ENCODE measurements at regions not wholly inside any gene's neighbourhood (a gene's known extent, or its start where the extent isn't known, plus 50 kb on each side); places are given as distances from the start of the nearest gene placed in this dataset.
"Not testable (repeated sequence)": the region's sequence is repeated elsewhere in the genome, so short reads cannot be mapped to it uniquely, and the experiment has no call there.

GRCh38 chr21:9246010-9246409 lies 1275.4 kb upstream of the TPTE start:
- intact Hi-C loops (cut with DNase I); DNase-seq (ENCODE audit: low spot score): not testable (repeated sequence)
- ATAC-seq, result peak; percentile 34

GRCh38 chr21:9246481-9247289 lies 1274.7 kb upstream of the TPTE start:
- intact Hi-C loops (cut with DNase I); DNase-seq (ENCODE audit: low spot score): not testable (repeated sequence)
- ATAC-seq, result peak; percentile 82

GRCh38 chr21:9247290-9247613 lies 1274.1 kb upstream of the TPTE start:
- intact Hi-C loops (cut with DNase I); DNase-seq (ENCODE audit: low spot score): not testable (repeated sequence)
- ATAC-seq, result peak; percentile 63

- ATAC-seq, result peak; percentile 74
- DNase-seq (ENCODE audit: low spot score); intact Hi-C loops (cut with DNase I): not testable (repeated sequence)
These were observed 1273.6 kb upstream of the TPTE start for GRCh38 chr21:9247616-9248317.

All from sciatic nerve (tissue), 2 donors.